DND-41 (cell line): ENCODE measurements at regions not wholly inside any gene's neighbourhood (a gene's known extent, or its start where the extent isn't known, plus 50 kb on each side); places are given as distances from the start of the nearest gene placed in this dataset.

ENCODE experiments used
- EZH2 ChIP-seq: IDR thresholded peaks from 3 replicates; pipeline ENCODE4 v1.6.1; 2012; ENCODE audit warnings: borderline replicate concordance, low read depth, mild to moderate bottlenecking, moderate library complexity, low read length, inconsistent platforms; ENCODE audit not compliant: severe bottlenecking
- TF ChIP-seq, protein P1 (sequence below): IDR thresholded peaks from 2 replicates; pipeline ENCODE4 v1.5.1; 2012; ENCODE audit warnings: borderline replicate concordance, low read length, moderate library complexity, mild to moderate bottlenecking; ENCODE audit not compliant: poor library complexity, severe bottlenecking; ENCODE audit errors: extremely low read depth

DNA sequence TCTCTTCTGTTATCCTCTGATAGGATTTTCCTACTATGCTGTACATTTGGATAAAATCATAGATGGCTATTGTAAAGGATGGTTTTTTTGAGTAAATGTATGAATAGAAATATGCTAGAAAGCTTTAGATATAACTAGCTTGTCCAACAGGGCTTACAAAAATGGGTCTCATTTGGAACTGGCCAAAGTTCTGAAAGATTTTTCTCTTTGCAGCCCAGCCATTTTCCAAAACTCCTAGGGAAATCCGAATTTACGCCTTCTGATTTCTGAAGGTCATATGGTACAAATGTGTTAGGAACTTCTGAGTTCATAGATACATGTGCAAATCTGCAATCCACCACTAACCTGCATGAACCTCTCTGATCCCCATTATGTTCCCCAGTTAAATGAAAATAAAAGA is 603.9 kb upstream of the C9orf72 start:
- TF ChIP-seq, protein P1, sequence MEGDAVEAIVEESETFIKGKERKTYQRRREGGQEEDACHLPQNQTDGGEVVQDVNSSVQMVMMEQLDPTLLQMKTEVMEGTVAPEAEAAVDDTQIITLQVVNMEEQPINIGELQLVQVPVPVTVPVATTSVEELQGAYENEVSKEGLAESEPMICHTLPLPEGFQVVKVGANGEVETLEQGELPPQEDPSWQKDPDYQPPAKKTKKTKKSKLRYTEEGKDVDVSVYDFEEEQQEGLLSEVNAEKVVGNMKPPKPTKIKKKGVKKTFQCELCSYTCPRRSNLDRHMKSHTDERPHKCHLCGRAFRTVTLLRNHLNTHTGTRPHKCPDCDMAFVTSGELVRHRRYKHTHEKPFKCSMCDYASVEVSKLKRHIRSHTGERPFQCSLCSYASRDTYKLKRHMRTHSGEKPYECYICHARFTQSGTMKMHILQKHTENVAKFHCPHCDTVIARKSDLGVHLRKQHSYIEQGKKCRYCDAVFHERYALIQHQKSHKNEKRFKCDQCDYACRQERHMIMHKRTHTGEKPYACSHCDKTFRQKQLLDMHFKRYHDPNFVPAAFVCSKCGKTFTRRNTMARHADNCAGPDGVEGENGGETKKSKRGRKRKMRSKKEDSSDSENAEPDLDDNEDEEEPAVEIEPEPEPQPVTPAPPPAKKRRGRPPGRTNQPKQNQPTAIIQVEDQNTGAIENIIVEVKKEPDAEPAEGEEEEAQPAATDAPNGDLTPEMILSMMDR, result no peak
- no peak for TF ChIP-seq EZH2
